ENCODE measurements at regions not wholly inside any gene's neighbourhood (a gene's known extent, or its start where the extent isn't known, plus 50 kb on each side); places are given as distances from the start of the nearest gene placed in this dataset.
"Not testable (repeated sequence)": the region's sequence is repeated elsewhere in the genome, so short reads cannot be mapped to it uniquely, and the experiment has no call there.

DNA sequence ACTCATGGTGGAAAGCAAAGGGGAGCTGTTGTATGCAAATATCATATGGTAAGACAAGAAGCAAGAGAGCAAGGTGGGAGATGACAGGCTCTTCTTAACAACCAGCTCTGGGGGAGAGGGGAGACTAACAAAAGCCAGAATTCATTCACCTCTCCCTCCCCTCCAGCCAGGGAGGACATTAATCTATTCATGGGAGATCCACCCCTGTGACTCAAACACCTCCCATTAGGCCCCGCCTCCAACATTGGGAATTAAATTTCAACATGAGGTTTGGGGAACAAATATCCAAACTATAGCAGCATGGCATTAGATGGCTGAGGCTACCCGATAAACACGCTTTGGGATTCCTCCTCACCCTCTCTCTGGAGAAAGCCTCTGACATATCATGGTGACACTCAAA is 210.6 kb downstream of the RHOU start:
- DNase-seq: no peak

DNA sequence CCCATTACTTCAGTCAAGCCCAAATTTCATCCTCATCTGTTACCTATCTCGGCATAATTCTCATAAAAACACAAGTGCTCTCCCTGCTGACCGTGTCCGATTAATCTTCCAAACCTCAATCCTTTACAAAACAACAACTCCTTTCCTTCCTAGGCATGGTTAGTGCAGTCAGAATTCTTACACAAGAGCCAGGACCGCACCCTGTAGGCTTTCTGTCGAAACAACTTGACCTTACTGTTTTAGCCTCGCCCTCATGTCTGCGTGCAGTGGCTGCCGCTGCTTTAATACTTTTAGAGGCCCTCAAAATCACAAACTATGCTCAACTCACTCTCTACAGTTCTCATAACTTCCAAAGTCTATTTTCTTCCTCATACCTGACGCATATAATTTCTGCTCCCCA is 214.3 kb downstream of the RHOU start:
- not testable (repeated sequence) for DNase-seq

DNA sequence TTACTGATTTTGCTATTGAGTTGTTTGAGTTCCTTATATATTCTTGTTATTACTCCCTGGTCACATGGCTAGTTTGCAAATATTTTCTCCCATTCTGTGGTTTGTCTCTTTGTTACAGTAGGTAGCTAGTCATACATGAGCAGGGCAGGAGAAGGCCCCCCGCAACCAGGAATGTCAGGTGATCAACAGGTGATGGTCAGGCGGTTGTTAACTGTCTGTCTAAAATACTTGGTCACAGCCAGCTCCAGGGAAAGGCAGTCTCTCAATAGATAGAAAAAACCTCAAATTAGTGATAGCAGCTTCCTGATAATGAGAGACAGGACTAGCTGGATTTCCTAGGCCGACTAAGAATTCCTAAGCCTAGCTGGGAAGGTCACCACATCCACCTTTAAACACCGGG is 217.9 kb downstream of the RHOU start:
- DNase-seq: no peak

DNA sequence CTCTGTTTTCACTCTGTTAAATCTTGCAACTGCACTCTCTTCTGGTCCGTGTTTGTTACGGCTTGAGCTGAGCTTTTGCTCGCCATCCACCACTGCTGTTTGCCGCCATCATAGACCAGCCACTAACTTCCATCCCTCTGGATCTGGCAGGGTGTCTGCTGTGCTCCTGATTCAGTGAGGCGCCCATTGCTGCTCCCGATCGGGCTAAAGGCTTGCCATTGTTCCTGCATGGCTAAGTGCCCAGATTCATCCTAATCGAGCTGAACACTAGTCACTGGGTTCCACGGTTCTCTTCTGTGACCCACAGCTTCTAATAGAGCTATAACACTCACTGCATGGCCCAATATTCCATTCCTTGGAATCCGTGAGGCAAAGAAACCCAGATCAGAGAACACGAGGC is 218.5 kb downstream of the RHOU start:
- DNase-seq: not testable (repeated sequence)

DNA sequence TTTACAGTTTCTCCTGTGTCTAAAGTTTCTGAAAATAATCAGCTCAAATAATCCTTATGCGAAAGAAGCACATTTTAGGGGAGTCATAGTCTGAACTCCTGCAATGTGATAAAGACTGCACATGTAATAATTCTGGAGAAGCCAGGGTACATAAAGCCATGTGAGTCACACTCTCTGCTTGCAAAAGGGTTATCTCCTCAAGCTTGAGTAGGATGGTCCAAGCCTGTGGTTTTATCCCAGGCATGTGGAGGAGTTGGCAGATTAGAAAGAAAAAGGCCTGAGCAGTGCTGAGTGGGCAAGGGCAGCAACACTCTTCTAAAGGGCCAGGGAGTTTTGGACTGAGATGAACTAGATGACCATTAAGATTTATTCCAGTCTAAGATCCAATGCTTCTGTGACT is 220.4 kb downstream of the RHOU start:
- no peak for DNase-seq

DNA sequence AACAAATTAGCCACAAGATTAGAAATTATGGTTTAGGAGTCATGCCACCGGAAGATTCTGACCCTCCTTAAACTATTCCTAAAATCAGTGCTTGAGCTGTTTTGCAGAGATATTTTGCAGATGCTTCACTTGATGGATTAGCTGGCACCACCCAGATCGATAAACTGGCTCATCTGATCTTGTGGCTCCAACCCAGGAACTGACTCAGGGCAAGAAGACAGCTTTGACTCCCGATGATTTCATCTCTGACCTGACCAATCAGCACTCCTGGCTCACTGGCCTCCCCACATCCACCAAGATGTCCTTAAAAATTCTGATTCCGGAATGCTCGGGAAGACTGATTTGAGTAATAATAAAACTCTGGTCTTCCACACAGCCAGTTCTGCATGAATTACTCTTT is 221.6 kb downstream of the RHOU start:
- DNase-seq: no peak

DNA sequence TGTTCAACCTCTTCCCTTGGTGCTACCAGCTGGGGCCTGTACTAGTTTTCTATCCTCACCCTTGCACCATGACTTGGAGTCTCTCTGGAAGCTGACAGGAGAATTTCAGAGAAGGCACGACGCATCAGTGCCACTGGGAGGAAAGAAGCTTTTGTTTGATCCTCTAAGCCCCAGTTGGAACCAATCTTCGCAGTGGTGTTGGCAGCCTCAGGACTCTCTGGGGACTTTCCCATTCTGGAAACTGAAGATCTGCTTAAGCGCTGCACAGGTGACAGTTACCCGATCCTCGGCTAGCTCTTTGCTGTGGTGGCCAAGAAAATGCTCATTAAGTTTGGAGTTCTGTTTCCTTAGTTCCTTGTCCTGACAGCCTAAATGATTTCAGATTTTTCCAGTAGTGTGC is 222.3 kb downstream of the RHOU start:
- DNase-seq: no peak

DNA sequence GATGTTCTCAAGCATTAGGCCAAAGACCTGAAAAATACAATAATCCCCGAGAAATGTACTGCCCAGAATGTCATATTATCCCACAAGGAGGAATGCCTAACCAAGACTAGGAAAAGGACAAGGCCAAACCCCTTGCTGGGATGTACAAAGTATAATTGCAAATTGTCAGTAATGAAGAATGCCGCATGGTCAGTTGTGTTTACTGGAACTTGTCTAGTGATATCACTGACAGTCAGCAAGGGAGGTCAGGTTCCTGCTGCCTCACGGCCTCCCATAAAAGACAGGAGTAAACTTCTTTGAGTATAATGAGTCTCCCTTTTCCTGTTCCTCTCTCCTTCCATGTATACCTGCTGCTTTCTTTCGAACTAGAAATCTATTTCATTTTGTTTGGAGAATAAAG is 222.8 kb downstream of the RHOU start:
- no peak for DNase-seq

DNA sequence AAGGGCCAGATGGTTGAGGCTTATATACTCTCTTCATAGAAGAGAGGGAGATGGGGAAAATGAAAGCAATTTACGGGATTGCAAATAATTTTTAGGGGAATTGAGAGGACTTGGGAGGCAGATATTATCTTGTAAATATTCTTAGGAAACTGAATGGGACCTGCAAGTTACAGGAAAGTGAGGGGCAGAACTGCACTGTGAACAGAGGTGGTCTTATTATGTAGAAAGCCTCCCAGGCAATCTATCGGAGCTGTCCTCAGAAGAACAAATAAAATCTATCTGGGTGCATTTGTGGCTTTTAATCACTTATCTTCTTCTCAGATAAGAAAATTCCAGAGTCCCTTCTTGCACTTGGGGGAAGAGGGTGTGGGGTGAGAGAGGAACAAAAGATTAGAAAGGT is 223.5 kb downstream of the RHOU start:
- DNase-seq: no peak

DNA sequence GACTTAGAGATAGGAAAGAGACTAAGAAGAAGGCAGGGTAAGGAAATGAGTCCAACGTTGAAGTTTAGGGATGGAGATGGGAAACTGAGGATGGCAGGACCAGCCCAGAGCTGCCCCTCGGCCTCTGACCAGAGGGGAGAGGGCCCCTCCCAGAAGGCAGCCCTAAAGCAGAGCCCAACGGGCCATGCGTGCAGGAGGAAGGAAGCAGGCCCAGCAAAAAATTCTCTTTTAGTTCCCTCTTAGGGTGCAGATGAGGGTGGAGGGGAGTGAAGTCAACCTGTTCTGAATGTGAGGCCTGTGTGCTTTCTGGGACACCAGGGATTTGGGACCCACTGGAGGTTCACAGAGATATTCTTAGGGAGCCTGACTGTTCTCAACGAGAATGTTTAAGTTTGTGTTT is 225.4 kb downstream of the RHOU start:
- DNase-seq: no peak

DNA sequence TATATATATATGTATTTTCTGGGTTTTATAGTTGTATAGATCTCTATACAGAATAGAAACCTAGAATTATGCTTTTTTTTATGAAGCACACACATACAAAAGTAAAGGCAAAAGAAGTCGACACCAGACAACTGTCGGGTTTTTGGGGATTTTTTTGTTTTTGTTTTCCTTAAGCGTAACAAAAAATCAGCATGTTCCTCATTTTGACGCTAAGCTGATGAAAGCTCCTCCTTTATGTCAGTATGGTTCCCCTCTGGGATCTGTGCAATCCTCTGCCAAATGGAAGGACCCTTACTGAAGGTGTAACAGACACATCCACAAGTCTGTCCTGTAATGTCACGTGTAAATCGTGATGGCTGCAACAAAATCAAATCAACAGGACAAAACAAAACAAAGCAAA is 226.2 kb downstream of the RHOU start:
- DNase-seq: no peak

DNA sequence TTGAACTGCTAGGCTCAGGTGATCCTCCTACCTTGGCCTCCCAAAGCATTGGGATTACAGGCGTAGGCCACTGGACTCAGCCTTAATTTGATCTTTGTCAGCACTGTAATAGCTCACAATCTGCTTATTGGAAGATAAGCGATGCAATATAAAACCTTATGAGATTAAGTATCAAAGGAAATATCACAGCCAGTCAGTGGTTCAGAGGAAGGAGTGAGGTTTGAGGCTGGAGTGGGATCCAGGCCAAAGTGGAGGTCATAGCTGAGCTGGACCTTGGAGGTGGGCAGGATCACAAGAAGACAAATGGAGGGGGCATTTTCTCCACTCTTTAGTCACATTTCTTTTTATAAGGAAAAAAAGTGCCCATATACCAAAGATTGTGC is 228.5 kb downstream of the RHOU start:
- no peak for DNase-seq

DNA sequence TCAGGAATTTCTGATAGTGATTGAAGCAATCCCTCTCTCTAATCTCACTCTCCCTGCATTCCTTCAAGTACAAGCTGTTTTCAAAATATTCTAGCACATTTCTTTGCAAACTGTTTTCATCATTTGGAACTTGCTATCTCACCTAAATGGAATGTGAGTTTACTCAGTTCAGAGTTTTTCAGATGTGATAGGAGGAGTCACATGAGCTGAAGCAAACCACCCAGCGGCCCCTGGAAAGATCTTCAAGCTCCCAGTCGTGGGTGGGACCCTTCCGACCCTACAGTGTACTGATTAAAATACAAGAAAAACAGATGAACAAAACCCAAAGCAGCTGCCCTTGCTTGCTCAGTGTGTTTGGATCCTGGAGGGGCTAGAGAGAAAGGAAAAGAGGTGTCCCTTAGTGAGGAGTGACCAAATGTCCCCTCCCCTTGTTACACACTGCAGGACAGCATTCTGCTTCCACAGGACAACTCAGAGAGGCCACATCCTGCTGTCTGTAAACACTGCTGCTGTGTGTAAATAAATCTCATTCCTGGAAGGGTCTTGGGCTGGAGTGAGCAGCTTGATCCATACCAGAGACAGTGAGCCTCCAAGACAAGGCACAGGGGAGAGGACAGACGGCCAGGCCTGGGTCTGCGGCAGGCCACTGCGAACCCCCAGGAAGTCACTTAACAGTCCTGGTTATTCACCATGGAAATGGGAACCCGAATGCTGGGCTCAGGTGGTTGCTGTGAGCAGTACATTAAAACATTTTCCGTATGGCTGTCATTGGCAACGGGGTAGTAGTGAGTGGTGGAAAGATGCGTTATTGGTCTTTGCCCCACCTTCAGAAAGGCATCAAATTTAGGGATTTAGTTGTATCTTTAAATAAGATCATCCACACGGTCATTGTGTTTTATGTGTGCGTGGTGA is 229.2 kb downstream of the RHOU start:
- DNase-seq: peak; percentile 54

DNA sequence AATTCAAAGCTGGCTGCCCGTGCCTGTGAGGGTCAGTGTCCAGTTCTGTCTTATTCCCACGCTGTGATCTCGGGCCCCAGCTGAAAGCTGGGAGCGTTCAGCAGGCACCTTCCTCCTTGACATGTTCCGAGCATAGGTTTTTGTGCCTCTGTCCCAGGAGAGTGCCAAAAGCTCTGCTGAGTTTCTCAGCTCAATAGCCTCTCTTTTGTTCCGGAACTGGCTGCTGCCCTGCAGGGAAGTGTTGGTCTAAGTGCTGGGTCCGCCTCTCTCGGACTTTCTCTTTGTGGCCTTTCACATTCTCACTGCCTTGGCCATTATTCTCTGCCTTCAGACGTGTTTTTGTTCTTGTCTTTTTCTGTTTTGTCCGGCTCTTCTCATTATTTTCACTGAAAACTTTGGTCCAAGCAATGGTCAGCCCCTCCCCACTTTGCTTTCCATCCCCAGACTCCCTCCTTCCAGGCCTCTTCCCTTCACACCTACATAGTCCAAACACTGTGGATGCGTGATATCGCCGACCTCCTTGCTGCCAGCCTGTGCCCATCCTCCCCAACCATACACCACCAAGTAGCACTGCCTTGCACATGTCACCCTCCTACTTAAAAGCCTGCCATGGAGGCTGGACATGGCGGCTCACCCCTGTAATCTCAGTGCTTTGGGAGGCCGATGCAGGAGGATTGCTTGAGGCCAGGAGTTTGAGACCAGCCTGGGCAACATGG is 233.8 kb downstream of the RHOU start:
- no peak for DNase-seq

DNA sequence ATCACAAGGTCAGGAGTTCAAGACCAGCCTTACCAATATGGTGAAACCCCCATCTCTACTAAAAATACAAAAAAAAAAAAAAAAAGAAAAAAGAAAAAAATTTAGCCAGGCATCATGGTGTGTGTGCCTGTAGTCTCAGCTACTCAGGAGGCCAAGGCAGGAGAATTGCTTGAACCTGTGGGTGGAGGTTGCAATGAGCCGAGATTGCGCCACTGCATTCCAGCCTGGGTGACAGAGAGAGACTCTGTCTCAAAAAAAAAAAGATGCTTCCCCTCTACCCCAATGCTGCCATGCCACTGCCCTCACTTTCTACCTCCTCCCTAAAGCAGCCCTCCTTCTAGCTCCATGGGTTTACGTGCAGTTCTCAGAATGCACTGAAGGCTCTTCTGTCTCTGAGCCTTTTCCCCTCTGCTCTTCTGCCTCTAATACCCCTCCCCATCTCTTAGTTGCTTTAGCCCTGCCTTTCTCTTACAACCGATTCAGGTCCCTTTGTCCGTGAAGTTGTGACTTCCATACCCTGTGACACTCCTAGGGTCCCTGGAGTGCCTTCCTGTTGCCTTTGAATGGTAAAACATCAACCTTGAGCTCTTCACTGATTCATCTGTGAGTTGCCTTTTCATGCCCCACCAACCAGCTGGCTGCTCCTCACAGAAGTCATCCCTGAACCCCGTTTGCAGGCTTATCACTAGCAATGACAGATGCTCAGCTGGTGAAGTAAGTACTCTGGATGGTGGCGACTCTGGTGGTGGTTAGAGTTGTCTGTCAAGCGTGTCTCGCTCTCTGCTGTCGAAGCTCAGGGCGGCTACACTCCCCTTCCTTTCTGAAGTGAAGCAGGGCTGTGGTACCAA is 234.9 kb downstream of the RHOU start:
- DNase-seq: no peak

DNA sequence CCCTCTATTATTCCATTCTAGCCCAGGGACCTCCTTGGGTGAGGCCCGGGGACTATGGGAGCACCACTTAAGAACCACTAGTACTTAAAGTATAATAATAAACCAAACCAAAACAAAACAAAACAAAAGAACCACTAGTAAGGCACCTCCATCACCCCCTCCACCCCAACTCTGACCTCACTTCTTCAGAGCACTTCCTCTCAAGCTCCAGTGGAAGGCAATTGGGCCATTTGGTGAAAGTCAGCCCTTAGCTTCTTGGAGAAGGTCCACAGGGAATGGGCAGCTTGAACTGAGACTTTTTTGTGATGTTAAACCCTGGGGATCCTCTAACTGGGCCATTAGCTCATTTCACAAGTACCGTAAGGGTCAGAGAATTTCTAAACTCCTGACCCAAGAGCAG is 237.3 kb downstream of the RHOU start:
- DNase-seq: no peak

DNA sequence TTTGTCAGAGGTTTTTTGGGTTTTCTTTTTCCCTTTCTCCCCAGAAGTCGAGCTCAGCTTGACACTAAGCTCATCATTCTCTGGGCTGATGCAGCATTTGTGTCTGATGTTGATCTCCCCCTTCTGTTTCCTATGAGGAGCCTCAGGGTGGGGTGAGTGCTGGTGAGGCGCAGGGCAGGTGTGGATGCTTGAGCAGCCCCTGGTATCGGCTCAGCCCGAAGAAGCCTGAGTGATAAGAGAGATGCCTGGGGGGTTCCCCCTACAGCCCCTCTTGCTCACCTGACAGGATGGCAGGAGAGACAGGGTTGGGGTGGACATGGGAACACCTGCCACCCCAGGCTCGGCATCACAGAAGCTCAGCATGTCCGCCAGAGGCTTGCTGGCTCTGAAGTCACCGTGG is 239.0 kb downstream of the RHOU start:
- no peak for DNase-seq

DNA sequence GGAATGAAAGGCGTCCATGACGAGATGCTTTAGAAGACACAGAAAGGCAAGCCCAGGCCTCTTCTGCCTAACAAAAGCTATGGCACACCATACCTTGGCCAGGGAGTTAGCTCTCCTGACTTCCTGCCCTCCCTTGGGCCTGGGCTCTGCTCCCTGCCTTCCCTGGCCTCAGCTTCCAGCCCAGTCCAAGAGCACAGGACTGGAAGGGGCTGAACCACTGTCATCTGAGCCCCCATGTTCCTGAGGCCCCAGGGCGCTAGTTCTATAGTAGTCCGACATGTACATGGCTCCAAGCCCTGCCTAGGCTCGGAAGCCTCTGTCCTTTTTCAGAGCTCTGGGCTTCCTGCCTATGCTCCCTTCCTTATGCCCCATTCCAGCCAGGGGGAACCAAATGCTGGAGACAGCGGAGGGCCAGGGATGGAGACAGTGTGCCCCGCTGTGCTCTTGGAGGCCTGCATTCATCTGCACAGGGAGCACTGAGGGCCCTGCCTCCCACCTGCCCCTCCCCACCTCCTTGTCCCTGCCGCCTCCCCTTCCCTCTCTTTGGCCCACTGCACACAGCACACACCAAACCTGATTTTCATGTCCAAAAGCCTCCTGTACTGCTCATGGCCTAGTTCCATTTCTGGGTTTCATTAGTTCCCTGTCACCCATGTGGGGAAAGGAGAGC is 240.1 kb downstream of the RHOU start:
- DNase-seq: no peak

DNA sequence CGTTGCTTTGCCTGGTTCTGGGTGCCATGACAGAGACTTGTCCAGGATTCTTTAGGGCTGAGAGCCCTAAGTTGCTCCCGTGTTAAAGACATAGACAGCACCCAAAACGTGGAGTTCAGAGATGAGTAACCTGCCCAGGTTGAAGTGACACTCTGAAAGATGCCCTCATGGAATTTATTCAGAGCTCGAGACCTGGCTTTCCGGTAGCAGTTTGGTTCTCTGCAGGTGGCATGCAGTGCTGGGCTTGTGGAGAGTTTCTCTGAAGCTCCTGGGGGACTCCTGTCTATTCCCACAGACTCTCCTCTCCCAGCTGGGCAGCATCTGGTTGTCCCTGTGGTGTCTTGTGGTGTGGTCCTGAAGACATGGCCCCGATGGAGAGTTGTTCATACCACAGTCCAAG is 241.0 kb downstream of the RHOU start:
- DNase-seq: no peak

DNA sequence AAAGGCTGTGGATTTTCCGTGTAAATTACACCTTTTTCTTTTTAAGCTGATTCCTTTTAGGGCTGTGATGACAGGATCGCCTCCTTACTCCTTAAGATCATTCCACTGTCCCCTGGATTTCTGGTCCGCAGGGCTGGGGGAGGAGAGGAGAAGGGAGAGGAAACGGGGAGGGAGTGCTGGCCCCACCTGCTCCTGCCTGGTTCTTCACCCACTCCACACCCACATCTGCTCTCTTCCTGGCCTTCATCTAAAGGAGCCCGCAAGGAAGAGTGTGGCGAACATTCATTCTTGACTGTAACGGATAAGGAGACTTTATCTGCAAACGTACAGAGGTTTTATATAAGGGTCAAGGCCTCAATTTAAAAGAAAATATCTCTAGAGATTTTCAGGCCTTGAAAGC is 242.0 kb downstream of the RHOU start:
- DNase-seq: no peak

DNA sequence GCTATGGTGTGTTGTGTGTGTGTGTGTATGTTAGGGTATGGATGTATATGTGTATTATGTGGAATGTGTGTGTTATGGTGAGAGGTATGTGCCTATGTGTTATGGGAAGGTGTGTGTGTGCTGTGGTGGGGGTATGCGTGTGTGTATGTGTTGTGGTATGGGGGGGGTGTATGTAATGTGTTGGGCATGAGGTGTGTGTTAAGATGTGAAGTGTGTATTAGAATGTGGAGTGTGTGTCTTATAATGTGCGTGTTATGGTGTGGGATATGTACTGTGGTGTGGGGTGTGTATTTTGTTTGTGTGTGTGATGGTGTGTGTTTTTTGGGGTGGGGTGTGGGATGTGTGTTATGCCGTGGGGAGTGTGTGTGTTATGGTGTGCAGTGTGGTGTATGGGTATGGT is 242.5 kb downstream of the RHOU start:
- no peak for DNase-seq

DNA sequence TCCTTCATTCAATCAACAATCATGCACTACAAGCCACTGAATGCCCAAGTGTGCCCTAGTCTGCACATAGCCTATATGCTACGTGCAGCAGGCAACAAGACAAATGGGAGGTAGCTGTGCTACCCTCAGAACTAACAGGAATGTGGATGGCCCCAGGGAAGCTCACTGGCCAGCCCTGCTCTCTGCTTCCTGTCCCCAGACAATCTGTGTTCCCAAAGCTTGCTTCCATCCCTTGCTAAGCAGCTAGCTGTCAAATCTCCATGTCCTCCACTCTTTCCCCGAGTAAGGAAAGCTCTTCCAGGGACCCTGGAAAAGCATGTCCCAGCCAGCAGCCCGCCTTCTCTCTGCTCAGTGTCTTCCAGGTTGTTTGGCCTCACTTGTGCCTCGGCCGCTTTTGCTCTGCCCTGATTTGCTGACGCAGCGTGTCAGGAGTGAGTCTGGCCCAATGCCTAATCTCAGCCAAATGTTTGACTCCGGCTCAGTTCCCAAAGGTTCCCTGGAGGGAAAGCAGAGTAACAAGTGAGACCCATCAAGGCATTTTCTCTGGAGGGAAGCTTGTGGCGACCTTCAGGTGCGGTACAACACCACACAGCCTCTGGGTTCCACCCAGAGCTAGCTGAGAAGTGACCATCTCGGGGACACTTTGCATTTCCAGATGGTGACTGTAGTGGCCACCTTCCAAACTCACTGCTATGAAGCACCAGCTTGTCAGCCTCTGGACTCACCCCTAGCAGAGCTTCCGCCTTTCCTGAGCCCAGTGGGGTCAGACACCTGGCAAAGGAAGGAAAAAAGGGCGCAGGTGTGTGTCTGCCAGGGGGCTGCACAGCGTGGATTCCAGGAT is 243.4 kb downstream of the RHOU start:
- DNase-seq: no peak
